GM13977 (cell line): ENCODE measurements at regions not wholly inside any gene's neighbourhood (a gene's known extent, or its start where the extent isn't known, plus 50 kb on each side); places are given as distances from the start of the nearest gene placed in this dataset.
"Not testable (repeated sequence)": the region's sequence is repeated elsewhere in the genome, so short reads cannot be mapped to it uniquely, and the experiment has no call there.

Source experiments
- DNase-seq: peaks from one replicate; pipeline ENCODE4 v3.0.0; 2012; ENCODE audit warnings: low spot score
- CTCF ChIP-seq: IDR thresholded peaks from 2 replicates; pipeline ENCODE4 v1.5.1; 2012; ENCODE audit warnings: mild to moderate bottlenecking, control low read depth; ENCODE audit not compliant: insufficient read depth; ENCODE audit errors: extremely low read depth, missing control alignments
- in situ Hi-C: fragments of 300-500 bp; cut with MboI; formaldehyde crosslinking; loops from one replicate; pipeline ENCODE4 v1.12.0; 2022; ENCODE audit warnings: low sequenced_read_pairs, low pct_unique_long_range_greater_than_20kb, mixed read lengths, inconsistent platforms; ENCODE audit not compliant: unreplicated experiment

DNA sequence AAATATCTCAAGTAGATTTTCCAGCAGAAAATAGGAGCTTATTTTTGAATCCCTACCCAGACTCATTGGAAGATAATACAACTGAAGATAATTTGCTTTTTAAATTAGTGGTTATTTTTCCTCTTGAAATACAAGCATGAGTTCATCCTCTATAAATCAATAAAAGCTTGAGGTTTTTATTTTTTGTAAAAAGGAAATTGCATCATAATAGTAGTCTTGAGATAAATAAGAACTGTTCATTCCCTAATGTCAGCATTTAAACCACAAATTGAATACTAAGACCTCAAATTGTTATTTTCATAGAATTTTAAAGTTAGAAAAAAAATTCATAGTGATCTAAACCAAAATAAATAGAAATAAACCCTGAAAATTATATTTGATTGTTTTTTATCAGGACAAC, 719.1 kb downstream of the CD109 start:
- DNase-seq: no peak
- in situ Hi-C loops: loop anchor here (25.0 kb wide), 1 partner anchor 797 kb away; the partner anchor contains the start of gene COL12A1
- TF ChIP-seq CTCF: no peak

DNA sequence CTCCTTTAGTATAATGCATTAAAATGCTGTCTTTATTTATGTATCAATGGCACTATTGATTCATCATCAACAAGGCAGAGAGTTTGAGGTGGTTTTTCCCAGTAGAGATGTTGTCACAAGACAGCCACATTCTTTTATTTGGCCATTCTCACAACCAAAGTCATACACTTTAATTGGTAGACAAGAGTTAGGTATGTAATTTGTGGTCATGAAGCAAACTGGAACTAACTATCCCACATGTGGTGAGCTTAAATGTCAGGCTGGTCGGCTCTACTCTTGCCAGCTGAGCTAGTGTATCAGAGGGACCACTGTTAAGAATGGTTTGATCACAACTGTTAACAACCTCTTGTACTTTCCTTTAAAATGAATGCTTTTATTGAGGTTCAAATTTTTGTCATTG, 714.6 kb downstream of the CD109 start:
- in situ Hi-C loops: loop anchor here (25.0 kb wide), 1 partner anchor 802 kb away; the partner anchor contains the start of gene COL12A1
- no peak for TF ChIP-seq CTCF
- DNase-seq: no peak

GRCh38 chr6:74409447-74409846, 713.4 kb downstream of the CD109 start:
- in situ Hi-C loops: loop anchor here (25.0 kb wide), 1 partner anchor 803 kb away; the partner anchor contains the start of gene COL12A1
- peak; percentile 49 for TF ChIP-seq CTCF
- peak; percentile 2 for DNase-seq

DNA sequence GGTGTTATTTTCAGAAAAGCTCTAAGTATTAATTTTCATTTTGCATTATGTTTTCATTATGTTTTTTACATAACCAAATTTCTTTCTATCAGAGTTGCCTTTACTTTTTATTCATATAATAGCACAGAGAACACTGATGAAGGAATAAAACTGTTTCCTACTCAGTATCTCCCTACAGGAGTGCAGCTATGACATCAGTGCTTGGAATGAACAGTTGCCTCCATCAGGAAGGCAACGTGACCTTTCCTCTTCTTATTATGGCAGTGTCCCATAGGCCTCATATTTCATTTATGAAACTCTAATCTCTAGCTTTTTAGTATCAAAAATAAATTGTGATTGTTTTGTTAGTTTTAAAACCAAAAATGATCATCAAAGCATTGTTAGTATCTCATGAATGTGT, 712.8 kb downstream of the CD109 start:
- DNase-seq: no peak
- no peak for TF ChIP-seq CTCF
- in situ Hi-C loops: loop anchor here (25.0 kb wide), 1 partner anchor 803 kb away; the partner anchor contains the start of gene COL12A1

- no peak for TF ChIP-seq CTCF
- DNase-seq: no peak
- in situ Hi-C loops: loop anchor here (25.0 kb wide), 1 partner anchor 808 kb away; the partner anchor contains the start of gene COL12A1
Measured at GRCh38 chr6:74404366-74404765, 708.4 kb downstream of the CD109 start.

- in situ Hi-C loops: loop anchor here (25.0 kb wide), 1 partner anchor 810 kb away; the partner anchor contains the start of gene COL12A1
- TF ChIP-seq CTCF: no peak
Measured at GRCh38 chr6:74402781-74403180, 706.8 kb downstream of the CD109 start.

DNA sequence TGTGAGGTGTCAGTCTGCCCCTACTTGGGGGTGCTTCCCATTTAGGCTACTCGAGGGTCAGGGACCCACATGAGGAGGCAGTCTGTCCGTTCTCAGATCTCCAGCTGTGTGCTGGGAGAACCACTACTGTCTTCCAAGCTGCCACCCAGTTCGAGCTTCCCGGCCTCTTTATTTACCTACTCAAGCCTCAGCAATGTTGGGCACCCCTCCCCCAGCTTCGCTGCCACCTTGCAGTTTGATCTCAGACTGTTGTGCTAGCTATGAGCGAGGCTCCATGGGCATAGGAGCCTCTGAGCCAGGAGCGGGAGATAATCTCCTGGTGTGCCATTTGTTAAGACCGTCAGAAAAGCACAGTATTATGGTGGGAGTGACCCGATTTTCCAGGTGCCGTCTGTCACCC, 682.4 kb downstream of the CD109 start:
- DNase-seq, in situ Hi-C loops: not testable (repeated sequence)

More at GRCh38 chr6:74402781-74403180, 706.8 kb downstream of the CD109 start:
- DNase-seq: no peak
